Inflammatory macrophage treated with lipopolysaccharide for 1 hour (primary cell): ENCODE measurements at regions not wholly inside any gene's neighbourhood (a gene's known extent, or its start where the extent isn't known, plus 50 kb on each side); places are given as distances from the start of the nearest gene placed in this dataset.
"Not testable (repeated sequence)": the region's sequence is repeated elsewhere in the genome, so short reads cannot be mapped to it uniquely, and the experiment has no call there.

Experiments
- DNase-seq, 2 donors: peaks; one replicate each; pipeline ENCODE4 v3.0.0-alpha.2; 2020 to 2022

DNA sequence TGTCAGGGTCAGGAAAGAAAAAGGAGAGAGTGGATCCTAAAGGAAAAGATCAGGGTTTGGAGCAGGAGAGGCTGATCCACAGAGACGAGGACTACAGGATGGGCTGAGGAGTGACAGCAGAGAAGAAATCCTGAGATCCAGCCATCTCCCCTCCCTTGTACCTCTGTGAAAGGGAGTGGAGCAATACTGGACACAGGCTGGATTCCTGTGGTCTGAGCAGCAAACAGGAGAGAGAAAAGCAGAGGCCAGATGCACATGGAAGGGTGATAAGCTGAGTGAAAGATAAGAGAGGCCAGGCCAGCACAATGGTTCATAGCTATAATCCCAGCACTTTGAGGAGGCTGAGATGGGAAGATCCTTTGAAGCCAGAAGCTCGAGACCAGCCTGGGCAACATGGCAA lies 472.1 kb upstream of the TSHZ3 start:
- no peak for DNase-seq

DNA sequence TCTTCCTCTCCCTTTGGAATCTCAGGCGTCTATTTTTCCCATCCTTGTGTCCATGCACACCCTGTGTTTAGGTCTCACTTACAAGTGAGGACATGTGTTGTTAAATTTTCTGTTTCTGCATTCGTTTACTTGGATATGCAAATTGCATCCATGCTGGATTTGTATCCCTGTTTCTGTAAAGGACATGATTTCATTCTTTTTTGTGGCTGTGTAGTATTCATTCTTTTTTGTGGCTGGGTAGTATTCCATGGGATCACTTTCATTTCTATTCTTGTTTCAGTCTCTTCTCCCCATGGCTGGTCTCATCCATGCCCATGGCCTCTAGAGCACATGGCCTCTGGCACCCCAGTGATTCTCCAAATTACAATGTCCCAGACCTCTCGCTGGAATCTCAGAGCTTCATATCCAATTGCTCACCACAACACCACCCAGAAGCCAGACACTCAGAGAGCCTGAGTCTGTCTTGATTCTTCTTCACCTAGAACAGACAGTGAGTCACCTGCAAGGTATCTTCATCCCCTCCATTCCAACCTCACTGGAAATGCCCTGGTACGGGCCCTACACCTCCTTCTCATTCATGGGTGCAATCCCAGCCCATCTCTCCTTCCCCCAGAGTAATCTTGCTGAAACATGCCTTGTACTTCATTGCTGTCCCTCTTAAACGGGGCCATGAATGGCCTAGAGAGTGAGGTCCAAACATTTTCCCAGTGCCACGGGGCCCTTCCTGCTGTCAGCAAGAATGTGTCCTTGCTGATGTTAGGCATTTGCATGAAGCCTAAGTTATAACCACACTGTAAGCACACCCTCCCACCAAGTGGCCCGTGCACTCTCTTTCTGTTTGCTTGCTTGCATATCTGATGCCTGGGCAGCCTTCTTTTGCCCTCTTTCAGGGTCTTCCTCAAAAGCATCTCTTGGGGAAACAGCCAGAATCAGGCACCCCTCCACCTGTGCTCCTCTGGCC lies 476.2 kb upstream of the TSHZ3 start:
- no peak for DNase-seq

DNA sequence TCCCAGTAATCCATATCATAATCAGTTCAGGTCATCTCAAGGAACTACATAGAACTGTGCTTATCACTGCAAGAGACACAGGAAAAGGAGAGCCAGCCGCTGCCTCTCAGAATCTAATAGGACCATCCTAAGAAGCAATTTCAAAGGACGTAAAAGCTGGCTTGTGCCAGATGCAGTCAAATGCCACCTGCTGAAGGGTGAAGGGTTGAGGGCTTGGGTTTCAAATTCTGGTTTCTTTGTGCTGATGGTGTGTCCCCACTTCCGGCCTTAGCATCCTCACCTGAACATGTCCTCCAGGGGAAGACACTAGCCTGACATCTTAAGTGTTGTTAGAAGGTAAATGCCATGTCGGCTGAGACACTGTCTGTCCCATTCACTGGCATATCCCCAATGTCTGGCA lies 477.1 kb upstream of the TSHZ3 start:
- DNase-seq, result no peak

DNA sequence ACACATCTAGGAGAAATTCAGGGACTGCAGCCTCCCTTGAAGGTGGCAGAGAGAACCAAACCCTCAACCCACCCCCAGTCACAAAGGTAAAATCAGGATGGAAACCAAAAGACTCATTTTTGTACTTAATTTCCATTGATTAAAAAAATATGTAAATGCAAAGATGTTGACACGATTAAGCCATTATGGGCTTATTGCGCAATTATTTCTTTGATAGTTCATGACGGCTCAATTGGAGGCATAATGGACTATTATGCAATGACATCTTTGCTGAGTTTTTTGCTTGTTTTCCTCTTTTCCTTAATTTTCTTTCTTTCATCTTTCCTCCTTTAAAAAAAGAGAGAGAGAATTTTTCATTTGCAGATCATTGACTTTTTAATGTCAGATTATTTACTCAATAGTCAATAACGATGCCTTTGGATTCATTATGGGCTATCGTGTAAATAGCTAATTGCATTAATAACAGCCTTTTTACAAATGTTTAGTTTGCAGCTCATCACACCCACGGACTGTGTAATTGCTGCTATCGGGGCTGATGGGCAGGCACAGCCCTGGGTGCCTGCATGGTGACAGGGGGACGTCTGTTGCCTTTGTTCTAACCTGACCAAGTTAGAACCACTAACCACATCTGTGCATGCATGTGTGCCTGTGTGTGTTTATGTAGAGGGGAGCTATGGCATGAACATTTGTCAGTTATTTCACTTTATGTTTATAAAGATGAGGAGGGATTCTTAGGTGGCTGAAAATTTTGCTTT lies 482.4 kb upstream of the TSHZ3 start:
- no peak for DNase-seq

DNA sequence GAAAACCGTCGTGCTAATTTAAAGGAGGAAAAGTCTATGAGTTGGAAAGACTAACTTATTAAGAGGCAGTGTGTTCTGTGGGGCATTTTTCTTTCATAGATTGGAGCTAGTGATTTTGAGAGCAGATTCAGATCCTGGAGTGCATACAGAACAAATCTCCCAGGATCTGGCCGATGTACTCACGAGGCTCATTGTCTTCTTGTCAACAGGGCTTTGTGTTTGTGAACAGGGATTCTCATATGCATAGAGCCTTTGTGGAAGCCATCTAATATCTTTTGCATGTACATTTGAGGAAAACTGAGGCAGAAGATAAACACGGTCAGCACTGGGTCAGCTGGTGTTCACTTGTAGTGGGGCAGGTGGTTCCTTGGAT lies 482.9 kb upstream of the TSHZ3 start:
- DNase-seq, result no peak

DNA sequence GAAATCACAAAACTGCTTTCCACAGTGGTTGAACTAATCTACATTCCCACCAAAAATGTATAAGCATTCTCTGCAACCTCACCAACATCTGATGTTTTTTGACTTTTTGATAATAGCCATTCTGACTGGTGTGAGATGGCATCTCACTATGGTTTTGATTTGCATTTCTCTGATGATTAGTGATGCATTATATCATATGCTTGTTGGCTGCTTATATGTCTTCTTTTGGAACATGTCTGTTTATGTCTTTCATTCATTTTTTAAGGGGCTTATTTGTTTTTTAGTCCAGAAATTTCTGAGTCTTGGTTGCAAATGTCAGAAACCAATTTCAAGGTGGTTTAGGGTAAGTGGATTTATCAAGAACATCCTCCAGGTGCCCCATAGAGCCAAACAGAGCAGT lies 484.8 kb upstream of the TSHZ3 start:
- DNase-seq, result no peak

DNA sequence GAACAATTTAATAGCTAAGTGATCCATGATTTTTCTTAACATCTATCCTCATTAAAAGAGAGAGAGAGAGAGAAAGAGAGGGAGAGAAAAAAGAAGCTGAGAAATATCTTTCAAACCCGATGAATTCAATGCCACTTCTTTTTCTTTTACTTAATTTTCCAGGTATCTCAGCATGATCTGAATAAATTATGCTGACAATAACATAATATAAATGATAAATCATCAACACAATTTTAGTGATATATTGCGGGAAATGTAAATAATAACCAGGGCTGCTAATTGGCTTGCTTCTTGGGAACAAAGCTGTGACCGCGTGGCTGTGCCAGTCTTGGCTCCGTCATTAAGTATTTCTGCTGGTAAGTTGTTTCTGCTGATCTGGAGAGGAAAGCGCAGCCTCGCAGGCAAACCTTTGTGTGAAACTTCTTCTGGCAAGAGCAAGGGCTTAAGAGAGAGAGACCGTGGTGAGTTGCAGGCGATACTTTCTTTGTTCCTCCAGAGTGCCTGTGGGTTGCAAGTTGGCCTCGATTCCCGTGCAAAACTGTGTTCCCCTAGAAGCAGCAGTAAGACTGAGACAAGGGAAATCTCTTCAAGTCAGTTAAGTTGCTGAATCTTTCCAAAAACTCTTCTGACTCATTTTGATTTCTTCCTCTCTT lies 489.1 kb upstream of the TSHZ3 start:
- DNase-seq, result no peak

DNA sequence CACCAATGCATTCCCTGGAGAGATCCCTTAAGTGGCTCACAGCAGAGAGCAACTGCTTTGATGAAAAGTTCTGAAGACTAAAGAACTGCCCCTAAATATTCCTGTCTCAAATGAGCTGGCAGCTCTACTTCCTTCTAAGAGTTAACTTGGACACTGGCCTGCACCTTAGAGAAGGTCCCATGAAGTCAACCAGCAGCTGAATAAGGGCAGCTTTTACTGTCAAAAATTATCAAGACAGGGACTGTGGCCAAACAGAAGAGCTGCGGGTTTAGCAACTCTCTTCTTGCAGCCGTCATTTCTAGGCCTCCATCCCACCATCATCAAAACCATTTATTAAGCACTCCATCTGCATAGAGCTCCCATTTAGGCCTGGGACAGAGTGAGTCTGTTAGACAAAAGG lies 491.1 kb upstream of the TSHZ3 start:
- DNase-seq, result no peak

DNA sequence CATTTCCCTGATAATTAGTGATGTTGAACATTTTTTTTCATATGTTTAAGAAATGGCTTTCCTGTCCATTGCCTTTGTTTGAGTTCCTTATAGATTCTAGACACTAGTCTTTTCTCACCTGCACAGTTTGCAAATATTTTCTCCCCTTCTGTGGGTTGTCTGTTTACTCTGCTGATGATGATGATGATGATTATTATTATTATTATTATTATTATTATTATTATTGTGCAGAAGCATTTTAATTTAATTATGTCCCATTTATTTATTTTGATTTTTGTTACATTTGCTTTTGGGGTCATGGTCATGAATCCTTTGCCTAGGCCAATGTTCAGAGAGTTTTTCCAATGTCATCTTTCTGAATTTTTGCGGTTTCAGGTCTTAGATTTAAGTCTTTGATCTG lies 492.5 kb upstream of the TSHZ3 start:
- no peak for DNase-seq

DNA sequence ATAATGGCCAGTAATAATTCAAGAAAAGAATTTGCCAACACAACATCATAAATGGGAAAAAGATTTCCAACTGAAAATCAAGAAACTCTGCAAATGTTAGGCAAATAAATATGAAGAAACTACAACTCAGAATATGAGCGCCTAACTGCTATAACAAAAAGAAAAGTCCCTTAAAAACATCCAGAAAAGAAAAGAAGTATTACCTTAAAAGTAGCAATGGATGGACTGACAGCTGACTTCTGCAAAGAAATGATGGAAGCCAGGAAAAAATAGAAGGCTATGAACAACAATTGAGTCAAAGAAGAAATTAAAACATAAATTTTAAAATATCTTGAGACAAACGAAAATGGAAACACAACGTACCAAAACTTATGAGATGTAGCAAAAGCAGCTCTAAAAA lies 482.3 kb upstream of the ZNF507 start:
- DNase-seq, result no peak

DNA sequence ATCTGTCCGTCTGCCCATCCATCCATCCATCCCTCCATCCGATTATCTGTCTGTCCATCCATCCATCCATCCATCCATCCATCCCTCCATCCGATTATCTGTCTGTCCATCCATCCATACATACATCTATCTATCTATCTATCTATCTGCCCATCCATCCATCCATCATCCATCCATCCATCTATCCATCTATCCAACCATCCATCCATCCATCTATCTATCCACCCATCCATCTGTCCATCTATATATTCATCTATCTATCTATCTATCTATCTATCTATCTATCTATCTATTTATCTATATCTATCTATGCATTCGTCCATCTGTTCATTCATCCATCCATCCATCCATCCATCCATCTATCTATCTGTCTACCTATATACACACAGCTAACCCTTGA lies 471.1 kb upstream of the ZNF507 start:
- DNase-seq, result no peak

DNA sequence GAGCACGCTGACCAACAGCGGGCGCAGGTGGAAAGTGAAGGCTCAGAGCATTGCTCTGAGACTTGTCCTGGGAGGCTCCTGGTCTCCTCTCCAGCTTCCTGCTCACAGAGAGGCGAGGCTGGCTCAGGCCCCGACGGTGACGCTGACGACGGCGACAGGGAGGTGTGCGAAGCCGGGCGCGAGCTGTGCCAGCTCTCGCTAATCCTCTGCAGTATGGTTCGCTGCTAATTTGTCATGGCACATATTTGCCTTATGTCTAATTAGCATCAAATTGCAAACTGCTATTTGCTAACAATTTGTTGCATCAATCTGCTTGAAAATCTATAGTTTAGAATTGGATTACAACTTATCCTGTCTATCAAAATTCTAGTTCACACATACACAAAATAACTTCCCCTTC lies 469.8 kb upstream of the ZNF507 start:
- no peak for DNase-seq

DNA sequence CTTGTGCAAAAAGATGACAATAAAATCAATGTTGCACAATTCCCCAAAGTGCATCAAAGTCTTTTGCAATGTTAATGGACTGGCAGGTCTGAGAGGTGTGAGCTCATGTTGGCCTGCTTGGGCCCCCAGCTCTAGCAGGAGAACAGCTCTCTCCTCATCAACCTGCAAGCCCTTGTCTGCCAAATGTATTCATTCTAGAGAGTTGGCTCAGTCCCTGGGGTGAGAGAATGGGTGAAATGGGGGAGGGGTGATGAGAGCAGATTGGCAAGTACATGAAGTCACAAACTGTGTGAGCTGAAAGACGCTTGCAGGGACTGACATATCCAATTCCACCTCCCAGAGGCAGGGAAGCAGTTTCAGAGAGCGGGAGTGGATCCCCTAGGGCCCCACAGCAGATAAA lies 465.1 kb upstream of the ZNF507 start:
- no peak for DNase-seq

DNA sequence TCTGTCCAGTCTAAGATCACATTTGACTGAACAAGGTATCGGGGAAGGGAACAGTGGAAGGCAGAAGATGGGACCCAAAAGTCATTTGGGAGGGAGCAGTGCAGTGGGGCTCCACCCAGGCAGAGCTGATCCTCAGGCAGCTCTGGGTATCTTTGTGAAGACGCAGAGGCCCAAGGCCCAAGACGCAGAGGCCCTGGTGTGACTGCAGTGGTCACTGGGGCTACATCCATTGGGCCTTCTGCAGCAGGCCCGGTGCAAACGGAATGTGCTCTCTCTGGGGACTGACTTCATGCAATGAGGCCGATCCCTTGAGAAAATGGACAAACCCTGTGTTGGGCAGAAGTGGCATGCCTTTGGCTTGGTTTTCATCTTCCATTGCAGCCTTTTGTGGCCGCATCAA lies 463.4 kb upstream of the ZNF507 start:
- no peak for DNase-seq

DNA sequence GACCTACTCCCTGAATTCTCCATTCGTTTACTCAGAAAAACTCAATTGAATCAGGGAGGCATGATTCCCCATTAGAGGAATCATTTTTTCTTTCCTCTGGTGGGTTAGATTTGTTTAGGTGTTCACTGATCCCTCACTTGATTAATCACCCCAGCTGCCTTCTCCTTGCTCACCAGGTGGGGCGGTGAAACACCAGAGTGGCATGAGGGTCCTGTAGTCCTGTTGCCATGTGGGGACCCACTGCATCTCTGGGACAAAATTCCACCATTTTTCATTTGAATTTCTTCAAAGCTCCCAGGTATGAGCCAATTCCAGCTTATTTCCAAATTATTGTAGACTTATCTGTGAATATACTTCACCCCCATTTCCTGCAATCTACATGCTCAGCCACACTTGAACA lies 462.7 kb upstream of the ZNF507 start:
- DNase-seq, result no peak

DNA sequence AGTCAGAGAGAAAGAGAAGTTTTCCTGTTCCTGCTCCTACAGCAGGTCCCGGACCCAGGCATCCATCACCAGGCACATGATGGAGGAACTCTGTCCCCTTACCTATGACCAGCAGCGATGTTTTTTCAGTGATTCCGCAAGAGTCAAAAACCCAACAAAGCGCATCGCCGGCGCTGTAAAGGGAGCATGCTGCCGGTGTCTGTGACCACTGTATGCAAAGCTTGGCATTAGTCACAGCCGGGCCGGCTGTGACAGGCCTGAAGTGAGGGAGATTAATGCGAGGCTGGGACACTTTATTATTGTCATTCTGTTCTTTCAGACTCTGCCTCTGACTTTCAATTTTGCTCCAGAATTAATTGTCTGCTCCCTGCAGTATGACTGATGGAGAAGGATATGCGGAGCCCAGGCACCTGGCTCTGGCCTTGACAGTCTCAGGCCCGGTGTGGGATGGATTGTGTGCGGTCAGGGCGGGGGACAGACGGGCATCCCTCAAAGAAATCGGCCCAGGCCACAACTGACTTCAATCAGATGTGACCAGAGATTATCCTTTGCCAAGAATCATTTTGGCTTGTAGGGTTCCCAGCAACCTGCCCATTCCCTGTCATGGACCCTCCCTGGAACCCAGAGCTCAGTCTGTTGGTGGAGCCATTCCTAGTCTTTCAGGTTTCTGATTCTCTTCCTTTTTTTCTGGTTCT lies 462.0 kb upstream of the ZNF507 start:
- no peak for DNase-seq

DNA sequence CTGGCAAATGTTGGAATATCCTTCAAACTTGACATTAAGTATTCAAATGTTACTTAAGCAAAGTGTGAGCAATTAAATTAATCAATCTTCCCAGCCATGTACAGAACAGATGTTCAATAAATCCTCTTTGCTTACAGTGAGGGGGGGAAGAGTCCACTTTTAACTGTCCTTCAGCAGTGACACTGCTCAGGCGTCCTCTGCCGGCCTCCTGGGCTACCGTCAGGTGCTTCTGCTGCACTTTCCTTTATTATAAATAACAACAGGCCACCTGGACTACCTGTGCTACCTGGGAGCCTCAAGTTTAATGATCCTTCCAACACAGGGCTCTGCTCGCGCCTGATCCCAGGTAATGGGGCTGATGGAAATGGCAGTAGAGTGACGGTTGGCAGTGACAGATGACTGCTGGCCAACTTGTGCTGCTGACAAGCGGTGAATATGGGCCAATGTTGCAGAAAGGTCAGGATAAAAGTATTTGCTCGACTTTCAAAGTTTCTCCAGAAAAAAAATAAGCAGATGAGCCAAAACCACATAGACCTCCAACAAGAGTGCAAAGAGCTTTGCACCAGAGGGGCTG lies 460.0 kb upstream of the ZNF507 start:
- DNase-seq, result no peak

DNA sequence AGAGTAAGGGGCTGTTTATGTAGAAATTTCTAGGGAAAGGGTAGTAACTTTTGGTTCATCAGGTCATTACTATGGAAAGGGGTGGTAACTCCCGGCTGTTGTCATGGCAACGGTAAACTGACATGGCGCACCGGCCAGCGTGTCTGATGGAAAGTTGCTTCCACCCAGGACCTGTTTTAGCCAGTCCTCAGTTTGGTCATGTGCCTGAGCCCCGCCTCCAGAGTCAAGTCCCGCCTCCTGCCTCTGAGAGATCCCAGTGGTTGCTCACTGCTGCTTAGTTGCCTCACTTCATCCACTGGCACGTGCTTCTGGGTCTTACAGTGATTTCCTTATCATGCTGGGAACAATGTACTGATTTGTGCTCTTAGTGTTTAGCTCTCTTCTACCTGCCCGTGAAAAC lies 455.2 kb upstream of the ZNF507 start:
- no peak for DNase-seq

DNA sequence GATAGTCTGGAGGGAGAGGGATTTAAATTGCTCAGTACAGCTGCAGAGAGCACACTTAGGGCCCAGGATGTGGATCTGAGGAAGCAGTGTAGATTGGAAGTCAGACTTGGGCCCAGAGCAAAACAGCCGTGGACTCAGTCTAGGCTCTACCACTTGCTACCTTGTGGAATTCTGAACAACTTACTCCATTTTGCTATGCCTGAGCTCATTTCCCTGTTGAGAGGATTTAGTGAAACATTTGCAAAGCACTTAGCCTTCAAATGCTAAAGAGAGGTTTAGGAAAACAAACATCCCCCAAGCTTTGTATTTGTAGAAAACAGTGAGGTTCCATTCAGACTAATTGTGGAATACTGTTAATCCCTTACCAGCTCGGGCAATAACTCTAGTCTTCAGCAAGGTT lies 453.4 kb upstream of the ZNF507 start:
- DNase-seq, result no peak

DNA sequence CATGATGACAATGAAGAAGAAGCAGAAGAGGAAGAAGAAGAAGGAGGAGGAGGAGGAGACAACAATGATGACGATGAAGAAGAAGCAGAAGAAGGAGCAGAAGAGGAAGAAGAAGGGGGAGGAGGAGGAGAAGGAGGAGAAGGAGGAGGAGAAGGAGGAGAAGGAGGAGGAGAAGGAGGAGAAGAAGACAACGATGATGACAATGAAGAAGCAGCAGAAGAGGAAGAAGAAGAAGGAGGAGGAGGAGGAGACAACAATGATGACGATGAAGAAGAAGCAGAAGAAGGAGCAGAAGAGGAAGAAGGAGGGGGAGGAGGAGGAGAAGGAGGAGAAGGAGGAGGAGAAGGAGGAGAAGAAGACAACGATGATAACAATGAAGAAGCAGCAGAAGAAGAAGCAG lies 451.9 kb upstream of the ZNF507 start:
- not testable (repeated sequence) for DNase-seq

DNA sequence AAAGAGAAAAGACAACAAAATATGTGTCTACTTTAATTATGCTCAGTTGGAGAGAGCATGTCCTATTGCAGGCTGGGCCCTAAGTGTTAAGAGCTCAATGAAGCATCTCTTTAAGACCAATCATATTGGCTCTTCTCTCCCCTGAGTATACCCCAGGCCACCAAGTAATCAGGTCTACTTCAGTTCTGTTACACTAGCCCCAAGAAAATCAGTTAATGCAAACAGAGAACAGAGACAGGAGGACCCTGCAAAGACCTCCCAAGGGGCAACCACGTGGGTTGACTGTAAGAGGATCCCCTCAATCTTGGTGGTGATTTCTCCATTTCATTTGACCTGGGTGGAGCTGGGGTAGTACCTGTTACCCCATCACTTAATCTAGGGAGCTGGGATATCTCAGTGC lies 451.0 kb upstream of the ZNF507 start:
- DNase-seq, result no peak

DNA sequence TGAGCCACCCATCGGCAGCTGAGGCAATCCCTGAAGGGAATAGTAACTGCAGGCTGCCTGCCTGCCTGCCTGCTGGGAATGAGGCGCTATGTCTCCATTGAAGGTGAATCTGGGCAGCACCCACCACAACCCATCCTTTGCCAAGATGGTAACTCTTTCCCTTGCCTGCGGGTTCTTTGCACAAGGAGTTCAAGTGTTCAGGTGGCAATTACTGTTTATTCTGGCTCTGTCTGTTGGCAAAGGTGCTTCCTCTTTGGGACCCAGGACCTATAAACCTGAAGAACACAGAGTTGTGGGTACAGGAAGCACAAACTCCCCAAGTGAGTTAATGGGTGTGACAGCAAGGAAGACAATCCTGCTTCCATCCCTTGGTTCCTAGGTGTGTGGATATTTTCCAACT lies 448.1 kb upstream of the ZNF507 start:
- DNase-seq, result no peak

DNA sequence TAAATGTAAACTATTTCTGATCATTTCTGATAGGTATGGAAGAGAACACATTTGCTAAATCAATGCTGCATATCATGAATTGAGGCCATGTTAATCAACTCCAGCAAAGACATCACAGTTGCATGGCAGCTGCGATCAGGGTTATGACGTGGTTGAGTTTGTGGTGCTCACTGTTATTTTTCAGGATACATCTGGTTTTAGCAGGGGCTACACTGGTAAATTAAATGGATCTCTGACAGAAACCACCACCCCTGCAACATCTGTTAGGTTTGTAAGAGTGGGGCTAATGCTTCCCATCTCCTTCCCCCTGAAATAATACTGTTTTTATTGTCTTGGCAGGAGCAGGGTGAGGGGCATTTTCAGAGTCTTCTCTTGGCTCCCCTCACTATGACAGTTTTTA lies 444.4 kb upstream of the ZNF507 start:
- DNase-seq, result no peak
